ENCODE measurements at regions not wholly inside any gene's neighbourhood (a gene's known extent, or its start where the extent isn't known, plus 50 kb on each side); places are given as distances from the start of the nearest gene placed in this dataset.

GRCh38 chr12:31837913-31838312 lies 109.1 kb upstream of the AMN1 start:
- H3K4me2 ChIP-seq (ENCODE audit: insufficient read depth in 1 of 2, low read depth in 2 of 2, low read length in 2 of 2): no peak overlapping the region
- no peak overlapping the region for H4K8ac ChIP-seq (ENCODE audit: extremely low read depth, insufficient read depth, low read length)
- ChIA-PET POLR2A (ENCODE audit: partially characterized antibody) (no interaction called here), CTCF (ENCODE audit: partially characterized antibody) (interaction anchor here (0.6 kb wide), 1 partner anchor 243 kb away, joined by 3 read pairs; no protein-coding TSS in a partner anchor)
- H3K23ac ChIP-seq (ENCODE audit: insufficient read length): no peak overlapping the region
- no peaks in the 10 kb centered on the region for H3K79me2 ChIP-seq (ENCODE audit: control insufficient read depth in 1 of 2, insufficient read depth in 2 of 2, low read length in 2 of 2)
- H2AFZ ChIP-seq (ENCODE audit: low read length): no peak overlapping the region
- H2BK20ac ChIP-seq (ENCODE audit: low read length): no peak overlapping the region
- no peaks in the 10 kb centered on the region for H3K79me1 ChIP-seq (ENCODE audit: low read depth, low read length)
- no peak overlapping the region for H2BK5ac ChIP-seq (ENCODE audit: low read depth, low read length)
- no peak for FAIRE-seq
- H3K4me1 ChIP-seq (replicated peaks in 1 of 4; ENCODE audit: control insufficient read depth in 3 of 4, insufficient read depth in 4 of 4, low read length in 3 of 4): no peaks in the 10 kb centered on the region
- H3K56ac ChIP-seq (replicated peaks; ENCODE audit: insufficient read length, low read depth, low read length): no peak overlapping the region
- H4K5ac ChIP-seq (ENCODE audit: insufficient read length, low read depth, low read length): no peak overlapping the region
- no peaks in the 10 kb centered on the region for H3K36me3 ChIP-seq (ENCODE audit: control insufficient read depth in 2 of 4, insufficient read depth in 4 of 4, low read length in 3 of 4)
- H3K4me3 ChIP-seq (ENCODE audit: extremely low read depth in 1 of 4, insufficient read depth in 2 of 4, low read depth in 3 of 4, low read length in 4 of 4): no peak overlapping the region
- H4K20me1 ChIP-seq (replicated peaks in 1 of 2; ENCODE audit: control insufficient read depth in 1 of 2, insufficient read depth in 2 of 2, low read length in 2 of 2): no peaks in the 10 kb centered on the region
- H4K91ac ChIP-seq (replicated peaks; ENCODE audit: insufficient read length, low read length): no peak overlapping the region
- WGBS, 2 experiments (ENCODE audit: extremely low coverage in 1 of 2, insufficient coverage in 1 of 2, insufficient read length in 1 of 2, insufficient replicate concordance in 2 of 2, low coverage in 1 of 2, low lambda C conversion rate in 2 of 2, missing lambda C conversion rate in 1 of 2): 91% methylated on average over 3 of the region's 3 CpGs; no CpG with 5 or more reads in 1 of the 2 experiments
- DNase-seq (ENCODE audit: low read depth in 1 of 2, low spot score in 2 of 2): no peak
- no peak overlapping the region for H2BK12ac ChIP-seq (ENCODE audit: low read depth, low read length)
- no peak overlapping the region for H2BK15ac ChIP-seq (ENCODE audit: low read length)
- no peak overlapping the region for H3K14ac ChIP-seq (ENCODE audit: insufficient read length)
- no peak overlapping the region for H2BK120ac ChIP-seq (replicated peaks; ENCODE audit: low read depth, low read length)
- no peak overlapping the region for H3K4ac ChIP-seq (replicated peaks; ENCODE audit: insufficient read length, low read depth, low read length)
- no peak overlapping the region for H3K9ac ChIP-seq (replicated peaks in 1 of 4; ENCODE audit: extremely low read depth in 1 of 4, low read depth in 3 of 4, low read length in 3 of 4)
- H2AK5ac ChIP-seq (ENCODE audit: low read depth, low read length): no peak overlapping the region
- no peak overlapping the region for H3K27ac ChIP-seq (ENCODE audit: low read depth, low read length)
- H3K23me2 ChIP-seq (ENCODE audit: low read depth, low read length): no peaks in the 10 kb centered on the region
- no peaks in the 10 kb centered on the region for H3K27me3 ChIP-seq (replicated peaks in 1 of 4; ENCODE audit: control insufficient read depth in 3 of 4, extremely low read depth in 1 of 4, insufficient read depth in 3 of 4, low read length in 3 of 4)
- no peaks in the 10 kb centered on the region; a peak in 2 of 4 replicates for H3K9me3 ChIP-seq (ENCODE audit: insufficient read depth in 2 of 2, low read depth in 1 of 2, low read length in 1 of 2)
- no peak overlapping the region for H3K18ac ChIP-seq (ENCODE audit: extremely low read depth, low read length)
- TF ChIP-seq HDAC6 (IDR thresholded peaks at IDR 0.05; ENCODE audit: low read depth, low read length): no peak
- TF ChIP-seq, protein P1, sequence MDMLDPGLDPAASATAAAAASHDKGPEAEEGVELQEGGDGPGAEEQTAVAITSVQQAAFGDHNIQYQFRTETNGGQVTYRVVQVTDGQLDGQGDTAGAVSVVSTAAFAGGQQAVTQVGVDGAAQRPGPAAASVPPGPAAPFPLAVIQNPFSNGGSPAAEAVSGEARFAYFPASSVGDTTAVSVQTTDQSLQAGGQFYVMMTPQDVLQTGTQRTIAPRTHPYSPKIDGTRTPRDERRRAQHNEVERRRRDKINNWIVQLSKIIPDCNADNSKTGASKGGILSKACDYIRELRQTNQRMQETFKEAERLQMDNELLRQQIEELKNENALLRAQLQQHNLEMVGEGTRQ (IDR thresholded peaks at IDR 0.05; ENCODE audit: low read length): no peak

All from H1 (cell line).